ENCODE measurements at regions not wholly inside any gene's neighbourhood (a gene's known extent, or its start where the extent isn't known, plus 50 kb on each side); places are given as distances from the start of the nearest gene placed in this dataset.
"Not testable (repeated sequence)": the region's sequence is repeated elsewhere in the genome, so short reads cannot be mapped to it uniquely, and the experiment has no call there.

DNA sequence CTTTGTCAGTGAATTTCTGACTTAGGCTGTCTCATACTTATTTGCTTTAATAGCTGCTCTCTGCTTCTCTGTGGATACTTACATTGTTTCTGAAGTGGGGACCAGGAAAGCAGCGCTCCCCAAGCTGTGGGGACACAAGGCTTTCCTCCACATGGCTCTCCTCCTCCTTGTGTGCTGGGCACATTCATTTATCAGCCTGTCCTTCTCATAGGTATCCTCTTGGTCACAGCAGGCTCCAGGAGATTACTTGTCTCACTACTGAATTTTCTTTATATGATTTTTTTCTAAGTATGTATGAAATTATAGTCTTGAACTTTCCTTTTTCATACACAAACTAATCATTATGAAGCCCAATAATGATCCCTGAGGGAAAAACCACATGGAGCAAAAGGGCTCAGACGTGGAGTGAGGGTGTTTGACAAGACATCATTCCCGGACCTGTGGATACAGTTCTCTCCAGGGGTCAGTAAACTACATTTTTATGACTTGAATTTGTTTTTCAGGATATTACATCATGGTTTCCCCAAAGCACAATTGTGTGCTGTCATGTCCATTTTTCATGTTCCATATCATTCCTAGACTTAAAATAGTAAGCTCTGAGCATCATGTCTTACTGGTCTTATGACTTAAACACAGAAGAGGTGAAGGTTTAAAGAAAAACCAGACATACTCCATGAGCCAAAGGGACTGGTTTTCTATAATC is 234.5 kb downstream of the PCSK1 start:
- DNase-seq: no peak

DNA sequence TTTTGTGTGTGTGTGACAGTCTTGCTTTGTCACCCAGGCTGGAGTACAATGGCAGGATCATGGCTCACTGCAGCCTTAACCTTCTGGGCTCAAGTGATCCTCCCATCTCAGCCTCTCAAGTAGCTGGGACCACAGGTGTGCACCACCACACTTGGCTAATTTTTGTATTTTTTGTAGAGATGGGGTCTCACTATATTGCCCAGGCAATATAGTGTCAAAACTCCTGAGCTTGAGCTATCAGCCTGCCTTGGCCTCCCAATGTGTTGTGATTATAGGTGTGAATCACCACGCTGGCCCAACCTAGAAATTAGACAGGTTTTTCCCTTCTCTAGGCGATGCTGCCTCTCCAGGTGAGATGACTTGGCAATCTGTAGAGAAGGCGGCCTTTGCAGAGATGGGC is 235.3 kb downstream of the PCSK1 start:
- DNase-seq: not testable (repeated sequence)

GRCh38 chr5:96197347-96197746 is 235.7 kb upstream of the ELL2 start:
- no peak for DNase-seq

DNA sequence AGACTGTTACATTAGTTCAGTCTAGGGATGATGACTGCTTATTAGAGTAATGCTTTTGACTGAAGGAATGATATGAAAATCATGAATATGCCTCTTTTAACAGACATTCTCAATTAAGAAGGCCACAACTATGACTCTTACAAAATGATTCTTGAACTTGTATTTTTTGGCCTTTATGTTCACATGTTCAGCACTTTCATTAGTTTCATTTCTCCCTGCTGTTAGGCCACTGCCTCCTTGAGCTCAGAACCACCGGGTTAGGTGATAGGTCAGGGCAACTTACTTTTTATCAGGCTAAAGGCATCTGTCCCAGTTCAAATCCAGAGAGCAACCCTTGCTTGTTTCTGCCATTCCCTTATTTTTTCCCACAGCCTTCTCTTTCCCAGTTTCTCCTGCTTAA is 235.2 kb upstream of the ELL2 start:
- DNase-seq: no peak

DNA sequence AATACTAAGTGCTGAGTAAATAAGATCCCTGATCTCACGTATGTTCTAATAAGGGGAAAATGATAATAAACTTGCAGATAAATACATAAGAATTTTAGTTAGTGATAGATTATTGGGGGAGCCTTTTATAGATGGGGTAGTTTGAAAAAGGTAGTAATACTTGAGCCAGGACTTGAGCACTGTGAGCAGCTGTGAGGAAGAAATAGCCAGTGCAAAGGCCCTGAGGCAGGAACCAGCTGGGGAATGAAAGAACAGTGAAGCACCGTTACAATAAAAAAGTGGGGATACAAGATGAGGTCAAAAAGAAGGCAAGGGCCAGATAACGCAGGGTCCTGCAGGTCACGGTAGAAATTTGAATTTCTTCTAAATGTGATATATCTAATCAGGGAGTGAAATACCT is 234.8 kb upstream of the ELL2 start:
- DNase-seq: no peak

DNA sequence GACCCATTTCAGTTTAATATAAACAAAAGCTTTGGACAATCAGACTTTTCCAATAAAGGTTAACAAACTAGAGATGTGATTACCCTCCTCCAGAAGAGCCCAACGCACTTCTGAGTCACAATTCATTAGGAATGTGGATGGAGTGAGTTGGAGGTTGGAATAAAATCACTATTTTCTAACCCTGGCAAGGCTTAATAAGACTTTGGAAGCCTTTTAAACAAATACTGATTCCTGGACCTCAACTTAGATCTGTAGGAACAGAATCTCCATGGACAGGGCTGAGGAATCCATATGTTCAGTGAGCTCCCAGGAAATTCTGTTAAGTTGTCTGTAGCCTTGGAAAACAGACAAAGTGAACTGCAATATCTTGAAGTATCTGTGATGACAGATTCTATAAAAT is 233.5 kb upstream of the ELL2 start:
- DNase-seq: peak; percentile 28

DNA sequence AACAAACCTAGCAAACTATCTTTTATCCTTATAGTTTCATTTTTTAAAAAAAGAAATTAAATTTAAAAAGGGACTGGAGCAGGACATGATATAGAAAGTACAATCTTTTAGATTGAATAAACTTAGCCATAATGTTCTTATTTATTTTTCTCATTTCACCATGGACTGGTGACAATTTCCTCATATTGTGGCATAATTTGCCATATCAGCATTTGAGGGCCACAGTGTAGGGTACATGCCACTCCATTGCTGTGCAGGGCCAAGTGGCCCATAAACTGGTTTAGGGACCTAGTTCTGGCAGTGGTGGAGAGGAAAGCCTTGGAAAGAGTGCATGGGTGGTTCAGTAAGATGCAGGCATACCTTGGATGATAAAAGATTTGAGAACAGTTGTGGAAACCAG is 232.9 kb upstream of the ELL2 start:
- DNase-seq: no peak

GRCh38 chr5:96193946-96194345 is 232.3 kb upstream of the ELL2 start:
- no peak for DNase-seq

- DNase-seq: no peak
Measured at GRCh38 chr5:96189987-96190386, 228.3 kb upstream of the ELL2 start.

GRCh38 chr5:96189028-96189826 is 227.6 kb upstream of the ELL2 start:
- no peak for DNase-seq

DNA sequence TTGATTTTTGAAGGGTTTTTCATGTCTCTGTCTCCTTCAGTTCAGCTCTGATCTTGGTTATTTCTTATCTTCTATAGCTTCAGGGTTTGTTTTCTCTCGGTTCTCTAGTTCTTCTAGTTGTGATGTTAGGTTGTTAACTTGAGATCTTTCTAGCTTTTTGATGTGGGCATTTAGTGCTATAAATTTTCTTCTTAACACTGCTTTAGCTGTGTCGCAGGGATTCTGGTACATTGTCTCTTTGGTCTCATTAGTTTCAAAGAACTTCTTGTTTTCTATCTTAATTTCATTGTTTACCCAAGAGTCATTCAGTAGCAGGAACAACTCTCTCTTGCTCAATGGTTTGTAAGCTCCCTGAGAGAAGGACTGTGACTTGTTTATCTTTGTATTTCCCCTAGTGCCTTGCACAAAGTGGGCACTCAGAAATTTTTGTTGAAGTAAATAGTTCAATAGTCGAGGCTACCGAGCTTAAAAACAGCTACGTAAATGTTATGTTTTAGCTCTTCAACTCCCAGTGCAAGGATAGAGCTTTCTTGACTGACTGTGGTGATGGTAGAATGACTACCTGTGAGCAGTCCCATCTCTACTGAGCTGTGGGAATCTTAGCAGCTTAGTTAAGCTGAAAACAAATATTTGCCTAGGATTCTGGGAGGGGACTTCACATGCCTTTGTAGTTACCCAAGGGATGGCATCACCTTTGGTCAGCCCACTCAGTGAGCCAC is 225.8 kb upstream of the ELL2 start:
- no peak for DNase-seq

- DNase-seq: not testable (repeated sequence)
Measured at GRCh38 chr5:96184510-96184909, 222.9 kb upstream of the ELL2 start.

DNA sequence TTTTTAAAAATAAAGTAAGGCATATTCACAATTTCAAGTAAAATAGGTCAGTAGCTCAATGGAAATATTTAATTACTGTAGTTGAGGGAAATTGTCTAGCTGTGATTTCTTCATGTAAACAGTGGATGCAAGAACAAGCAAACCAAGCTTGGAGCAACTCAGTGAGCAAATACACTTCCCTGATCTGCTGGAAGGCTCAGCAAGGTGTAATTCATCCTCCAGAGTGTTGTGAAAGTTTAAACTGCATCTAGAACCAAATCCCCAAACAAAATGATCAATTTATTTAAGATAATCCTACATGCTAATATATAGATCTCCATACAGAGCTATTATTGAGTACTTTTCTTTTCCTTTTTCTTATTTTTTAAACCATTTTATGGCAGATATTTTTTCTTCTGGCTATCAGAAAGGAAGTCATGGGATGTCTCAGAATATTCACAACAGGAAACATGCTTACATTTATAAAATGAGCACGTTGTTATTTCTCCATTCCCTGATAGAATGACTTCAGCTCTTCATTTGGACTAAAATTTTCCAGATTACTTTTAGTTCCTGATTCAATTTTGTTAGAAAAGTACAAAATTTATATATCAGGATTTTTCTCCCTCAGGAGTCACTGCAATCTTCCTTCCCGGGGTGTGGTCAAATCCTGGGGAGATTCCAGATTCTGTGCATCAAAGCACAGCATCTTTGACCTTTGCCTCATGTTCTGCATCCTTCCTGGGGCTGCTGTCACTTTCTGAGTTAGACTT is 219.2 kb upstream of the ELL2 start:
- no peak for DNase-seq

GRCh38 chr5:96177303-96177869 is 215.7 kb upstream of the ELL2 start:
- DNase-seq: peak; percentile 73

- no peak for DNase-seq
Measured at GRCh38 chr5:96176022-96176421, 214.4 kb upstream of the ELL2 start.

DNA sequence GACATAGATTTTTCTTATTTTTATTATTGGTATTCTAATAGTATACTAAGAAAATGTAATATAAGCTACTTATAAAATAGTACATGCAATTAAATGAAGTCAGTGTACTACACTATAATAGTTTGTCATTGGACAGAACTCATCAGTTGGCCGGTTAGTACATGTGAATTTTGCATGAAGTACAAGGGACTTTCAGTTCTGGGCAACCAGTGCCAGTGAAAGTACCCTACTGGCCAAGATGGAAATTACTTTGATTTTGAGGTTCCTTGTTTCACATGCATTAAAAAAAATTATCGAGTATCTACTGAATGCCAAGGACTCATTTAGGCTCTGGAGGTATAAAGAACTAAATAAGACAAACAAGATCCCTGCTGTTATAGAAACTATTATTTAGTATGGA is 213.4 kb upstream of the ELL2 start:
- DNase-seq: no peak

GRCh38 chr5:96173366-96173765 is 211.7 kb upstream of the ELL2 start:
- DNase-seq: no peak

- no peak for DNase-seq
Measured at GRCh38 chr5:96172436-96172835, 210.8 kb upstream of the ELL2 start.

GRCh38 chr5:96171973-96172372 is 210.3 kb upstream of the ELL2 start:
- not testable (repeated sequence) for DNase-seq

DNA sequence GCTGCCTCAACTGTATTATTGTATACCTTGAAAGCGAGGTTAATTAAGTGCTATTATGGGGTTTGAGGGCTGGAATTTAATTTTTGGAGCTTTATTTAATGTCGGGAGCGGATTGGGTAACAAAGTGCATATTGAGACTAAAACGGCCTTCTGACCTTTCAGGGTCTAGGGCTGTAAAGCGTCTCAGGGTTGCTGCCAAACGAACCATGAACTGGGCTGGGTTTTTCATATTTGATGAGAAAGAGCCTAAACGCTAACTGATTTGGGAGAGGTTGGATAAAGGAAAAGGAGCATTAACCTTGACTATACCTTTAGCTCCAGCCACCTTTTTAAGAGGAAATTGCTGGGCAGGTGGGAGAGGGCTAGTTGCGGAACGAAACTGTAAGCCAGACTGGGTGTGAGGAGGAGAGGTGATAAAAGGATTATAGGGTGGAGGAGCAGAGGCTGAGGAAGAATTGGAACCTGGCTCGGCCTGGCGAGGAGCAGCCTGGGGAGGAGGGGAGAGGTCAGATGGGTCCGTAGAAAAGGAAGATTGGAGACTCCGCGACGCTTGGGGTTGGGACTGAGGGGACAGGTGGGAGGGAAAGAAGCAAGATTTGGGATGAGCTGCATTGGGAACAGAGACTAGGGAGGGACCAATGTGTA is 209.0 kb upstream of the ELL2 start:
- DNase-seq: not testable (repeated sequence)

DNA sequence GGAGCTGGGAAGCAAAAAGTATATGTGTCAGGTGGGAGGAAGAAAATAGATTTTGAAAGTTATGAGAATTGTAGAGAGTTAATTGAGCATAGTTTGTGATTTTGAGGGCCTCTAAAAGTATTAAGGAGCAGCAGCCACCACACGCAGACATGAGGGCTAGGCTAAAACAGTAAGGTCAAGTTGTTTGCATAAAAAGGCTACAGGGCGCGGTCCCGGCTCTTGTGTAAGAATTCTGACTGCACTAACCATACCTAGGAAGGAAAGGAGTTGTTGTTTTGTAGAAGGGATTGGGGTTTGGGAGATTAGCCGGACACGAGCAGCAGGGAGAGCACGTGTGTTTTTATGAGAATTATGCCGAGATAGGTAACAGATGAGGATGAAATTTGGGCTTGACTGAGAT is 207.2 kb upstream of the ELL2 start:
- not testable (repeated sequence) for DNase-seq

DNA sequence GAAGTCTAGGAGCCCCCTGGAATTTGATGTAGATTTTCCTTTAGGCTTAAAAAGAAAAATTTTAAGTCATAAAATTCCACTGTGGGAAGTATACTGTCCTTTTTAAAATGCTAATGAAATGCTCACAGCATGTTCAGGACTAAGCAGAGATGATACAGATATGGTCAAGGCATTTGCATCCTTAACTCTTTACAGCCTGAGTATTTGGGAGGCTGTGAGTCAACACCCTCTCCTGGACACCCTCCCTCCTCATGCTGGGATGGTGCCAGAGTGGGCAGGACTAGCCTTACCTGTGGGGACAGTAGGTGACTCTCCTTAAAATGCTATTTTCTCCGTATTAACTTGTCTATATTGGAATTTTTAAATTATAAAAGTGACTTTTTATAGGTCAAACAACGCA is 197.4 kb upstream of the ELL2 start:
- no peak for DNase-seq

All from NCI-H226 (cell line).